ENCODE measurements at regions not wholly inside any gene's neighbourhood (a gene's known extent, or its start where the extent isn't known, plus 50 kb on each side); places are given as distances from the start of the nearest gene placed in this dataset.

DNA sequence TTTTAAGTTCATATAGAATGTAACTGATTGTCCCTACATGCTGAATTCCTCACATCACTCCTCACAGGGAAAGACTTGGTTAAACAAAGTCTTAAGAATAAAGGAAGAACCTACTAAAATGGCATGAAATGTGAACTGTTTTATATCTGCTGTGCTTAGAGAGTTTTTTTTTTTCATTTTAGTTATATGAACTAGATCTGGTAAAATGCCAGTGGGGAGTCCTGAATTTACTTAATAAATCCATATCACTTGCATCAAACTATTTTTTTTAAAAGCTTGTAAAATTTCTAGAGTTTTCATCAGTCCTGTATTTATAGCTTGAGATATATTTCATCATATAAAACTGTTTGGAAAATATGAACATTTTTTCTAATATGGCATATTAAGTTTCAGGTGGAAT, 1528.6 kb downstream of the EFNA5 start:
- Histone ChIP-seq H2AFZ (ENCODE audit: low read depth, low read length) (no peak overlapping the region), H3K9ac (replicated peaks; ENCODE audit: extremely low read depth, insufficient read depth, low read length) (no peak overlapping the region), H3K9me1 (replicated peaks; ENCODE audit: control insufficient read depth, extremely low read depth, insufficient read depth, low read length) (no peaks in the 10 kb centered on the region), H3K4me2 (ENCODE audit: insufficient read depth, low read length) (no peak overlapping the region), H3K4me3 (replicated peaks in 1 of 3; ENCODE audit: insufficient read depth in 1 of 3, low read depth in 1 of 3, low read length in 3 of 3) (no peak overlapping the region), H3K4me1 (ENCODE audit: control insufficient read depth, extremely low read depth, insufficient read depth, low read length) (no peaks in the 10 kb centered on the region), H3K79me2 (ENCODE audit: control insufficient read depth, insufficient read depth, low read length) (no peaks in the 10 kb centered on the region), H3K36me3 (ENCODE audit: control insufficient read depth in 2 of 2, extremely low read depth in 1 of 2, insufficient read depth in 2 of 2, low read length in 2 of 2) (no peaks in the 10 kb centered on the region), H3K27me3 (ENCODE audit: control insufficient read depth in 2 of 2, insufficient read depth in 2 of 2, low read length in 2 of 2) (no peaks in the 10 kb centered on the region), H3K27ac (ENCODE audit: insufficient read depth, low read depth, low read length) (no peak overlapping the region), H4K20me1 (replicated peaks; ENCODE audit: control insufficient read depth, extremely low read depth, insufficient read depth, low read length) (no peaks in the 10 kb centered on the region), H3K9me3 (replicated peaks; ENCODE audit: control insufficient read depth, insufficient read depth, low read length) (no peaks in the 10 kb centered on the region)
- intact Hi-C loops (cut with micrococcal nuclease), result loop anchor here (1.0 kb wide), 1 partner anchor 11 kb away; no protein-coding TSS in a partner anchor
- POLR2A ChIA-PET, result no interaction called here
- CTCF ChIA-PET, result interaction anchor here (1.1 to 1.7 kb wide), 2 partner anchors 18 to 21 kb away, joined by 3 to 4 read pairs; no protein-coding TSS in a partner anchor
- BruUV-seq (replicated peaks), result no TSS peak
- TF ChIP-seq, protein P1, sequence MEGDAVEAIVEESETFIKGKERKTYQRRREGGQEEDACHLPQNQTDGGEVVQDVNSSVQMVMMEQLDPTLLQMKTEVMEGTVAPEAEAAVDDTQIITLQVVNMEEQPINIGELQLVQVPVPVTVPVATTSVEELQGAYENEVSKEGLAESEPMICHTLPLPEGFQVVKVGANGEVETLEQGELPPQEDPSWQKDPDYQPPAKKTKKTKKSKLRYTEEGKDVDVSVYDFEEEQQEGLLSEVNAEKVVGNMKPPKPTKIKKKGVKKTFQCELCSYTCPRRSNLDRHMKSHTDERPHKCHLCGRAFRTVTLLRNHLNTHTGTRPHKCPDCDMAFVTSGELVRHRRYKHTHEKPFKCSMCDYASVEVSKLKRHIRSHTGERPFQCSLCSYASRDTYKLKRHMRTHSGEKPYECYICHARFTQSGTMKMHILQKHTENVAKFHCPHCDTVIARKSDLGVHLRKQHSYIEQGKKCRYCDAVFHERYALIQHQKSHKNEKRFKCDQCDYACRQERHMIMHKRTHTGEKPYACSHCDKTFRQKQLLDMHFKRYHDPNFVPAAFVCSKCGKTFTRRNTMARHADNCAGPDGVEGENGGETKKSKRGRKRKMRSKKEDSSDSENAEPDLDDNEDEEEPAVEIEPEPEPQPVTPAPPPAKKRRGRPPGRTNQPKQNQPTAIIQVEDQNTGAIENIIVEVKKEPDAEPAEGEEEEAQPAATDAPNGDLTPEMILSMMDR (IDR thresholded peaks at IDR 0.05; ENCODE audit: extremely low read depth in 1 of 2, insufficient read depth in 1 of 2, low read depth in 1 of 2, low read length in 2 of 2), result no peak
- TF ChIP-seq POLR2A (IDR thresholded peaks at IDR 0.05; ENCODE audit: low read depth, low read length) (no peak), EZH2 (IDR thresholded peaks at IDR 0.05; ENCODE audit: borderline replicate concordance, low read depth, low read length, severe bottlenecking) (no peak), POLR2AphosphoS5 (IDR thresholded peaks at IDR 0.05; ENCODE audit: insufficient read depth, low read depth, low read length) (no peak), JUN (IDR thresholded peaks at IDR 0.05; ENCODE audit: borderline replicate concordance, insufficient read depth, insufficient read length, low read depth) (no peak), MYC (IDR thresholded peaks at IDR 0.05; ENCODE audit: low read depth, low read length) (no peak), FOS (IDR thresholded peaks at IDR 0.05; ENCODE audit: borderline replicate concordance, insufficient read depth, low read length) (no peak), GATA2 (IDR thresholded peaks at IDR 0.05; ENCODE audit: insufficient read depth, insufficient read length, low read depth, low read length) (no peak)
- TF ChIP-seq, protein P2, sequence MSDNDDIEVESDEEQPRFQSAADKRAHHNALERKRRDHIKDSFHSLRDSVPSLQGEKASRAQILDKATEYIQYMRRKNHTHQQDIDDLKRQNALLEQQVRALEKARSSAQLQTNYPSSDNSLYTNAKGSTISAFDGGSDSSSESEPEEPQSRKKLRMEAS (IDR thresholded peaks at IDR 0.05; ENCODE audit: insufficient read depth, insufficient read length), result no peak
- dilution Hi-C loops (cut with MboI; ENCODE audit: extremely low pct_ligation_motif_present, low sequenced_read_pairs), result no loop called here
- FAIRE-seq (no peak), DNase-seq (ENCODE audit: low read depth, low spot score) (no peak)

Measured in endothelial cell of umbilical vein (primary cell).